HG03442 (cell line): ENCODE measurements at regions not wholly inside any gene's neighbourhood (a gene's known extent, or its start where the extent isn't known, plus 50 kb on each side); places are given as distances from the start of the nearest gene placed in this dataset.
A peak's percentile ranks its signal among the peaks of the same experiment; 100 is the strongest.

Source experiments
- ATAC-seq: cut with Tn5 transposase; IDR thresholded peaks from one replicate; pipeline ENCODE4 v1.9.1; 2021; ENCODE audit warnings: mild to moderate bottlenecking, moderate library complexity; ENCODE audit not compliant: unreplicated experiment

- ATAC-seq = no peak
These were observed 55.1 kb upstream of the LAMA2 start for GRCh38 chr6:128827675-128828464.

GRCh38 chr6:128826606-128827005, 56.3 kb upstream of the LAMA2 start:
- ATAC-seq = no peak

GRCh38 chr6:128822271-128822670, 60.7 kb upstream of the LAMA2 start:
- ATAC-seq = no peak

- no peak for ATAC-seq
These were observed 61.8 kb upstream of the LAMA2 start for GRCh38 chr6:128821116-128821515.

- no peak for ATAC-seq
These were observed 74.1 kb upstream of the LAMA2 start for GRCh38 chr6:128808856-128809255.

GRCh38 chr6:128807577-128807976, 75.4 kb upstream of the LAMA2 start:
- no peak for ATAC-seq

- no peak for ATAC-seq
These were observed 76.7 kb upstream of the LAMA2 start for GRCh38 chr6:128806261-128806660.

GRCh38 chr6:128803911-128804310, 79.0 kb upstream of the LAMA2 start:
- no peak for ATAC-seq

GRCh38 chr6:128801621-128802020, 81.3 kb upstream of the LAMA2 start:
- no peak for ATAC-seq

- ATAC-seq = no peak
These were observed 98.7 kb upstream of the LAMA2 start for GRCh38 chr6:128784266-128784665.

GRCh38 chr6:128768187-128768586, 114.8 kb upstream of the LAMA2 start:
- ATAC-seq = no peak

GRCh38 chr6:128767705-128768104, 115.2 kb upstream of the LAMA2 start:
- no peak for ATAC-seq

- ATAC-seq = no peak
These were observed 115.8 kb upstream of the LAMA2 start for GRCh38 chr6:128767150-128767549.

- ATAC-seq = no peak
These were observed 119.2 kb upstream of the LAMA2 start for GRCh38 chr6:128763599-128764300.

GRCh38 chr6:128759901-128760300, 123.0 kb upstream of the LAMA2 start:
- ATAC-seq = no peak

GRCh38 chr6:128759447-128759846, 123.5 kb upstream of the LAMA2 start:
- ATAC-seq = no peak

GRCh38 chr6:128757961-128758360, 125.0 kb upstream of the LAMA2 start:
- no peak for ATAC-seq

- ATAC-seq = peak; percentile 97
These were observed 128.2 kb upstream of the LAMA2 start for GRCh38 chr6:128754658-128755256.

GRCh38 chr6:128743974-128744765, 138.8 kb upstream of the LAMA2 start:
- no peak for ATAC-seq

GRCh38 chr6:128742900-128743299, 140.0 kb upstream of the LAMA2 start:
- ATAC-seq = no peak

- ATAC-seq = no peak
These were observed 142.0 kb upstream of the LAMA2 start for GRCh38 chr6:128740951-128741350.
